Endodermal cell (in vitro differentiated cells): ENCODE measurements at regions not wholly inside any gene's neighbourhood (a gene's known extent, or its start where the extent isn't known, plus 50 kb on each side); places are given as distances from the start of the nearest gene placed in this dataset.

Experiments used
- DNase-seq: peaks from one replicate; pipeline ENCODE4 v3.0.0-alpha.2; 2017
- H3K27ac ChIP-seq: 2 replicates; pipeline ENCODE4 v1.5.1; 2013; ENCODE audit warnings: mild to moderate bottlenecking, low read depth, low read length, moderate library complexity
- H3K27me3 ChIP-seq: 2 replicates; pipeline ENCODE4 v1.6.1; 2013; ENCODE audit warnings: mild to moderate bottlenecking, low read length, moderate library complexity; ENCODE audit not compliant: insufficient read depth, control insufficient read depth, poor library complexity, severe bottlenecking
- H3K36me3 ChIP-seq: 2 replicates; pipeline ENCODE4 v1.7.0; 2013; ENCODE audit warnings: mild to moderate bottlenecking, low read length, moderate library complexity; ENCODE audit not compliant: control insufficient read depth, insufficient read depth
- H3K4me1 ChIP-seq: one replicate; pipeline ENCODE4 v1.7.0; 2013; ENCODE audit warnings: low read length; ENCODE audit not compliant: control insufficient read depth, insufficient read depth
- H3K4me3 ChIP-seq: 2 replicates; pipeline ENCODE4 v1.5.1; 2013; ENCODE audit warnings: mild to moderate bottlenecking, low read length, moderate library complexity
- H3K9ac ChIP-seq: 2 replicates; pipeline ENCODE4 v1.6.1; 2013; ENCODE audit warnings: mild to moderate bottlenecking, low read length, moderate library complexity; ENCODE audit not compliant: poor library complexity, severe bottlenecking; ENCODE audit errors: extremely low read depth
- H3K9me3 ChIP-seq: 2 replicates; pipeline ENCODE4 v1.6.1; 2013; ENCODE audit warnings: mild to moderate bottlenecking, low read length, moderate library complexity; ENCODE audit not compliant: control insufficient read depth
- H3K27ac Mint-ChIP-seq: 2 replicates; pipeline ENCODE4 v1.8.0; 2020; ENCODE audit warnings: mixed read lengths
- H3K27me3 Mint-ChIP-seq: 2 replicates; pipeline ENCODE4 v1.8.0; 2021; ENCODE audit warnings: mild to moderate bottlenecking, mixed read lengths; ENCODE audit not compliant: insufficient read depth
- H3K36me3 Mint-ChIP-seq: 2 replicates; pipeline ENCODE4 v1.8.0; 2020; ENCODE audit warnings: low read depth, mixed read lengths
- H3K4me1 Mint-ChIP-seq: 2 replicates; pipeline ENCODE4 v1.8.0; 2020; ENCODE audit warnings: mixed read lengths
- H3K4me3 Mint-ChIP-seq: 2 replicates; pipeline ENCODE4 v1.8.0; 2020; ENCODE audit warnings: mild to moderate bottlenecking, moderate library complexity, mixed read lengths
- H3K9me3 Mint-ChIP-seq: 2 replicates; pipeline ENCODE4 v1.8.0; 2020; ENCODE audit warnings: mild to moderate bottlenecking, mixed read lengths
- CTCF ChIP-seq: fragments of 200-600 bp; sonication (generic); conservative IDR thresholded peaks from 2 replicates; pipeline ENCODE4 v1.5.0; 2021; ENCODE audit warnings: antibody characterized with exemption, mild to moderate bottlenecking
- WGBS, 2 experiments: methylation state at CpG; one replicate each; pipeline versions ENCODE4 v1.1.5 to v1.1.7; 2013; ENCODE audit warnings: missing lambda C conversion rate in 2 of 2, mixed read lengths in 1 of 2; ENCODE audit not compliant: insufficient coverage in 1 of 2, insufficient read length in 1 of 2; 5-methylcytosine and 5-hydroxymethylcytosine counted together

DNA sequence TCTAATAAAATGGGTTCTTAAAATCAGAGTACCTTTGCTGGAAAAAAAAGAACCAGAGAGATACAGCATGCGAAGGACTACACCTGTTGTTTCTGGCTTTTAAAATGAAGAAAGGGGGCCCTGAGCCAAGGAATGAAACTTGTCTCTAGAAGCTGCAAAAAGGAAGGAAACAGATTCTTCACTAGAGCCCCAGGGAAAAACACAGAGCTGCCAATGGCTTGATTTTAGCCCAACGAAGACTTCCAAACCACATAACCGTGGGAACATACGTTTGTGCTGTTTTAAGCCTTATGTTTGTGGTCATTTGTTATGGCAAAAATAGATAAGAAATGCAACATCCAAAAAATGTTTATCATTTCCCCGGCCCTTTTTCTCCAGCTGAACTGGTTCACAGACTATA, 780.0 kb downstream of the SORCS1 start:
- TF ChIP-seq CTCF = no peak
- H3K4me3 Mint-ChIP-seq = no peak overlapping the region

DNA sequence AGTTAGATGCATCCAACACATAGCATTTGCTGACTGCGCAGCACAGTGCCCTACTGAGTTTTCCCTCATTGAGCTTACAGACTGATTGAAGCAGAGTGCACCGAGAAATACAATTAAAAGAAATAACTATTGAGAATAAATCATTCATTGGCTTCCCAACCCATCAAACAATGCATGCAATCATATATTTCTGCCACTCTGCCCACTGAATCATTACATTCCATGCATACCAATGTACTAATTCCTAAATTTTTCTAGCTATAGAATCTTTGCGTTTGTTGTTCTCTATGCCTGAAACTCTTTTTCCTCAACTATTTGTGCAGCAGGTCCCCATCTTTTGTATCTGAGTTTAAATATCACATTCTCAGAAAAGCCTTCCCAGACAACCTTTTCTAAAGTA, 783.8 kb downstream of the SORCS1 start:
- no peaks in the 10 kb centered on the region for H3K27me3 ChIP-seq
- no peak overlapping the region for H3K4me3 Mint-ChIP-seq
- H3K27ac Mint-ChIP-seq = no peak overlapping the region
- H3K4me1 ChIP-seq = no peaks in the 10 kb centered on the region
- H3K4me1 Mint-ChIP-seq = no peaks in the 10 kb centered on the region
- H3K9me3 ChIP-seq = peaks cover 23% of the 10 kb centered on the region
- H3K9me3 Mint-ChIP-seq = peaks cover 27% of the 10 kb centered on the region
- peaks cover 4% of the 10 kb centered on the region for H3K27me3 Mint-ChIP-seq
- no peaks in the 10 kb centered on the region for H3K36me3 Mint-ChIP-seq
- no peak for TF ChIP-seq CTCF
- H3K27ac ChIP-seq = no peak overlapping the region
- no peak for DNase-seq
- 92 to 94% methylated on average over 2 to 3 of the region's 3 CpGs for WGBS, 2 experiments
- H3K36me3 ChIP-seq = no peaks in the 10 kb centered on the region
- H3K4me3 ChIP-seq = no peak overlapping the region
- no peak overlapping the region for H3K9ac ChIP-seq

More for the DNA sequence above, 780.0 kb downstream of the SORCS1 start:
- H3K9me3 Mint-ChIP-seq = peaks cover 6% of the 10 kb centered on the region
- H3K36me3 ChIP-seq = no peaks in the 10 kb centered on the region
- H3K27ac Mint-ChIP-seq = no peak overlapping the region
- no peak for DNase-seq
- H3K9me3 ChIP-seq = peaks cover under 1% of the 10 kb centered on the region
- H3K27me3 Mint-ChIP-seq = peaks cover 2% of the 10 kb centered on the region
- H3K36me3 Mint-ChIP-seq = no peaks in the 10 kb centered on the region
- H3K4me3 ChIP-seq = no peak overlapping the region
- no peak overlapping the region for H3K9ac ChIP-seq
- H3K4me1 ChIP-seq = no peaks in the 10 kb centered on the region
- H3K27ac ChIP-seq = no peak overlapping the region
- WGBS, 2 experiments = 87 to 88% methylated on average over 4 of the region's 5 CpGs
- no peaks in the 10 kb centered on the region for H3K27me3 ChIP-seq
- H3K4me1 Mint-ChIP-seq = no peaks in the 10 kb centered on the region

DNA sequence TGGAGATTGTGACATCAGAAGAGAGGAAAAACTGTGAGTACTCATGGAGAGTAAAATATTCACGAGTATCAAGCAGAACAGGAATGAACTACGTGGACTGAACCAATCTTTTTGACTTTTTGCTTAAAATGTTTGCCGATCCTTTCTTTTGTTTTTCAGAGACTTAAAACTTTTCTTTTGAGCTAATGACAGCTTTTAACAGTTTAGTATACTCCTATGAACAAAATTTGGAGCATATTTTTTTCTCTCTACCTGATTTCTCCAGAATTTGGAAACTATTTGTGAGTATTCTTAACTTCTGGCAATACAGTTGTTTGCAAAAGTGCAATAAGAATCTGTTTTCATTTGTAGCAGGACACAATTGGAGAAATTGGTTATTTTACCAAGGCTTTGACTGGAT, 786.3 kb downstream of the SORCS1 start:
- Histone ChIP-seq H3K4me3 (no peak overlapping the region), H3K27me3 (no peaks in the 10 kb centered on the region), H3K9ac (no peak overlapping the region), H3K27ac (no peak overlapping the region), H3K36me3 (no peaks in the 10 kb centered on the region), H3K4me1 (no peaks in the 10 kb centered on the region), H3K9me3 (peaks cover 23% of the 10 kb centered on the region)
- H3K27ac Mint-ChIP-seq = no peak overlapping the region
- no peaks in the 10 kb centered on the region for H3K4me1 Mint-ChIP-seq
- H3K9me3 Mint-ChIP-seq = peaks cover 27% of the 10 kb centered on the region
- DNase-seq = no peak
- WGBS, 2 experiments = 90 to 93% methylated on average over 3 of the region's 3 CpGs
- no peak for TF ChIP-seq CTCF
- H3K4me3 Mint-ChIP-seq = no peak overlapping the region
- peaks cover 2% of the 10 kb centered on the region for H3K27me3 Mint-ChIP-seq
- H3K36me3 Mint-ChIP-seq = no peaks in the 10 kb centered on the region
